ENCODE measurements at regions not wholly inside any gene's neighbourhood (a gene's known extent, or its start where the extent isn't known, plus 50 kb on each side); places are given as distances from the start of the nearest gene placed in this dataset.

GRCh38 chr20:40970218-40970617 is 58.4 kb upstream of the TOP1 start:
- no peak for TF ChIP-seq POLR2A (IDR thresholded peaks at IDR 0.05)
- TF ChIP-seq CTCF (IDR thresholded peaks at IDR 0.05), result no peak
- TF ChIP-seq POLR2AphosphoS5 (IDR thresholded peaks at IDR 0.05), result no peak
